GM18498 (cell line): ENCODE measurements at regions not wholly inside any gene's neighbourhood (a gene's known extent, or its start where the extent isn't known, plus 50 kb on each side); places are given as distances from the start of the nearest gene placed in this dataset.
A peak's percentile ranks its signal among the peaks of the same experiment; 100 is the strongest.

Source experiments
- ATAC-seq: cut with Tn5 transposase; IDR thresholded peaks from one replicate; pipeline ENCODE4 v1.9.1; 2021; ENCODE audit warnings: mild to moderate bottlenecking, moderate library complexity; ENCODE audit not compliant: unreplicated experiment

- ATAC-seq: no peak
Measured at GRCh38 chr11:127471662-127472061, 471.1 kb upstream of the KIRREL3 start.

GRCh38 chr11:127470306-127470884 lies 469.8 kb upstream of the KIRREL3 start:
- peak; percentile 64 for ATAC-seq

- ATAC-seq: no peak
Measured at GRCh38 chr11:127464325-127464724, 463.8 kb upstream of the KIRREL3 start.

DNA sequence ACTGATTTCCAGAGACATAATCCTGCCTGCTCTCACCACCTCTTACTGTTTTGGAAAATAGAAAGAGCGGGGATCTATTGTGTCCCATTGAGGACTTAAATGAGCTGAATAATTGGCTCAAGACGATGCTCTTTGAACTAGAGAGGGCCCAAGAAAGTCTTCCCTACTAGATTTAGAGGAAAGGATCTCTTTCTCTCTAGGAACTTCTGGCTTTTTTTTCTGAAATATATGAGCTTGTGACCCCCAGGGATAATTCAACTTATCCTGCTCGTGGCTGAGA lies 461.4 kb upstream of the KIRREL3 start:
- no peak for ATAC-seq

DNA sequence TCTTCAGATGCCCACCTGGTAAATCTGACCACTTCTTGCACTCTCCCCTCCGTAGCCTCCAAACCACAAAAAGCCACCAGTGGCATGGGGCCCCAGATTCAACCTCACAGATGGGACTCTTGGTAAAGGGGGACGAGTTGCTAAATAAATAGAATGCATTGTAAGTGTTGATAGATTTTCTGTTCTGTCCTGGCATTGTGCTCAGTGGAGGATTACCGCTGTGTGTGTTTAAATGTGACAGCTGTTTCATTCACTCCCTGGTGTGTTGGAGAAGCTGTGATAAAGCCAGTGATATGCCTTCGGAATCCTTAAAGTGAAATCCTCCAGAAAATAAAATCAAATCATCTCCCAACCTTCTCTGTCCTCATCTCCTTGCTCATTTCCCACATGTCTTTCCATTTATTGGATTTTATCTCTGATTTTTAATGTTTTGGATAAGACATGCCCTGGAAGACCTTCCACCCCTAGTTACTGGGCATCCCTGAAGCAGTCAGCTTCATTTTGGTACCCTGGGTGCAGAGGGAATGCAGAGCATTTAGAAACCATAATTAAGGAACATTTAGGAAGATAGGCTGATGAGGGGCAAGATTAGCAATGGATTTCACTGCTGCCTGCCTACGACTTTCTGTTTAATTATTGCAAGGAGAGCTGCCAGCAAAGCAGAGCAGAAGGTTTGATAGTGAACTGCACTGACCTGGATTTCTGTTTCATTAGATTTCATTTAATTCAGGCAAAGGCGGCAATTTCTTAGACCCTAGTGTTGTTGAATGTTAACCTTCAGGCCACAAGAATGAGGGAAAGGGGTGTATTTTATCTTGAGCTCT lies 460.9 kb upstream of the KIRREL3 start:
- ATAC-seq: no peak

DNA sequence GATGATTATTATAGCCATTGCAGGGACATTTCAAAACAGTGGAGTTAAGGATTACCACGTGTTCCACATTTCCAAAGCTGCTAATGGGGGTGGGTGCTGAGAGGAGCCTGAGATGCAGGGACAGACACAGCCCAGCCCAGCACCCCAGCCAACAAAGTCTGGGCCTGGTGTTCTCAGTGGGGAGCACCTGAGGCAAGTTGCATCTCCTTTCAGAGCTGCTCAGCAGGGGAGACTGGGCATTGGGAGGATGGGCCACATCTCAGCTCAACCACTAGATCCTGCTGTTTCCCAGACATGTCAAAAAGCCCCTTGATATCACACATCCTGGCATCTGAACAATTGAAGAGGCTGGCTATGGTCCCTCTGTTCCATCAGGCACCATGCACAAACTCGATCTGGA lies 458.0 kb upstream of the KIRREL3 start:
- no peak for ATAC-seq

DNA sequence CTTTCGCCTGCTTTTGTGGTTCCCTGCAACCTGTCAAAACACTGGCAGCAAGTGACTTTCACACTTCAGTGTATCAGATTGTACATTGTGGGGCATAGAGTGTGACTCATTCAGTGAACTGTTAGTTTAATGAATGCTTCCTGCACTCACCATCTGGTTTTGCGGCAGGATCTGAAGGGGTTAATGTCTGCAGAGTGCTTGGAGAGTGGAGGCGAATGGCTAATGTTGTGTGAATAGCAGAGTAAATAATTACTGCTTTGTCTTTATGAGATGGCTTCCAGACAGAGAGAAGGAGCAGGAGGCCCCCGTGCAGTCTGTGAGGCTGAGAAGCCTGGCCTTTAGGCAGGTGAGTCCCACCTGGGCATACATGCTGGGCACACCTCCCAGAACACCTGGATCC lies 454.3 kb upstream of the KIRREL3 start:
- no peak for ATAC-seq

DNA sequence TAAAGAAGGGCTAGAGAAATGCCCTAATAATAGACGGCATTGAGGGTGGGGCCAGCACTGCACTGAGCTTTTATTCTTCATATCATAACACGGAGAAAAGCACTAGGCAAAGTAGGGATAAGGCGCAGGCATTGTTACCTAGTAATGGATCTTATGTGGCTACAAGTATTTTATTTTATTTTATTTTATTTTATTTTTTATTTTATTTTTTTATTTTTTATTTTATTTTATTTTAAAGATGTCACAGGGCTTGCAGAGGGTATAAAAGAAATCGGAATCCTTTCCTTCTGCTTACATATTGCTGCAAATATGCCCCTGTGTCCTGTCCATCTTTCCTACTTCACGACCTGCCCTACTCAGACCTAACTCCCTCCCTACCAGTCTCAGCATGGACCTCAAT lies 452.0 kb upstream of the KIRREL3 start:
- ATAC-seq: no peak

DNA sequence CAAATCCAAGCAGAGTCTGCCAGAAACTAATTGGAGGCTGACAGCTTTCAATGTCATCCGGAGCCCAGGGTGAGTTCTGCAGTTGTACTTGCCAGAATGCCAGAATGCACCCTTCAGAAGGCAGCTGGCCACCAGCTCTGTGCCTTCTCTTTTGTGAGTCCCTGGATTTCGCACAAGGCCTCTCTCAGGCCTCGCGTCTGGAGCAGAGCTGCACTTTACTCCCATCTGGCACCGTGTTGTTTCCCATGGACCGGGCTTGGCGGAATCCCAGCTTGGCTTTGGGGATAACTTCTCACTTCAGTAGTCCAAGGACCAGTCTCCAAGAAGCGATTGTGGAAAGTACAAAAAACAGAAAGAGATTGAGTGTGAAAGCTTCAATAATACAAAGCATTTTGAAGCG lies 451.3 kb upstream of the KIRREL3 start:
- ATAC-seq: no peak

DNA sequence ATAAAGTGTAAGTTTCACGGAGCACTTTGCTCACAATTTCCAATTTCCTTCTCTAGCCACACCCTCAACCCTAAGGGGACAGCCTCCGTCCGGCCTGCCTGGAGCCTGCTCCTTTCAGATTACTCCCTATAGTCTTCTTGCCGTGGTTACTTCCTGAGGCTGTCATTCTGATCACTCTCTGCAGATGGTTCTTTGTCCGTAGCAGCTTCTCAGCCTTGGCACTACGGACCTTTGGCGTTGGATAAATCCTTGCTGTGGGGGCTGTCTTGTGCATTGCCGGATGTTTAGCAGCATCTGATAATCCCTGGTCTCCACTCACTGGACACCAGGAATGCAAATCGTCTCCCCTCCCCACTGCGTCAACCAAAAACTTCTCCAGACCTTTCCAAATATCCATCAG lies 447.5 kb upstream of the KIRREL3 start:
- ATAC-seq: no peak

GRCh38 chr11:127445476-127445875 lies 444.9 kb upstream of the KIRREL3 start:
- no peak for ATAC-seq

GRCh38 chr11:127443297-127443696 lies 442.7 kb upstream of the KIRREL3 start:
- no peak for ATAC-seq

DNA sequence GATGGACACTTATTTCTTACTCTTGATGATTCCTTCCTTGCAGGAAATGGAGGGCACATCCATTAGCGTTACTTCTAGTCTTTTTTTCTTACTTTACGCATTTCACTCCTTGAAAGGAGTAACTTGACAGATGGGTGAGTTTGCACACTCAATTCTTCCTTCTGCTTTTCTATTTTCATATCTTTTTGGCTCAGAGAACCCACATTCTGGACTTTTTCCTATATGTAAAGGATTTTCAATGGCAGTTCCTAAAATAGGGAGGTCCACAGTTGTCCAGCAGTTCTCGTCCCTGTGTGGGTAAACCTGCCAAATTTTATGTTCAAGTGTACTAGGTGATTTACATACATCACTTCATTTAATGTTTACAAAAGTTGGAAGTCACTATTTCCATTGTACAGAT lies 440.0 kb upstream of the KIRREL3 start:
- no peak for ATAC-seq

DNA sequence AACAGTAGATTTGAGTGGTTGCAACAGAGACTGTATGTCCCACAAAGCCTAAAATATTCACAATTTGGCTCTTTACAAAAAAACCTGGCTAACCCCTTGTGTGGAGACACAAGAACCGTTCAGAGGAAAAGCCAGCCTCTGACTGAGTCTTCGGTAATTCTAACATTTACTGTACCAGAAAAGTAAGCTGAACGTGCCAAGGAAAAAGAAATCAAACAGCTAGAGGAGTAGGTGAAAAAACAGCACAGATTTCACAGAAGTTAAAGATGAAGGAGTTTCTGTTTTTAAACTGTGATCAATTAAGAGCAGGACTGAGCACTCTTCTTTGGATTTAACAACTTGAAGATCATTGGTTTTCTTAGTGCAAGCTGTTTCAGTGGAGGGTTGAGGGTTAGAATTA lies 424.7 kb upstream of the KIRREL3 start:
- no peak for ATAC-seq

DNA sequence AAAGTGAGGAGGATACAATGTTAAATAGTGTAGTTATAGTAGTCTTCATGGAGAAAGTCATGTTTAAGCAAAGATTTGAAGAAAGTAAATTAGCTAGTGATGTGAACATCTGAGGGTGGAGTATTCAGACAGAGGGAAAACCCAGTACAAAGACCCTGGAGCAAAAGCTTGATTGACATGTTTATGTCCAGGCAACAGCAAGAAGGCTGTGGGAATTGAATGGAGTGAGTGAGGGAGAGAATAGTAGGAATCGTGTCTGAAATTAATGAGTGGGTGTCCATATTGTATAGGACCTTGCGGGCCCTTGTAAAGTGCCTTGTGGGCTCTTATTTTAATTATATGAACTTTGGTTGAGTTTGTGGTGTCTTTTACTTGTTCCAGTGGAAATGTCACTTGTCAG lies 424.1 kb upstream of the KIRREL3 start:
- ATAC-seq: no peak

GRCh38 chr11:127420139-127420538 lies 419.6 kb upstream of the KIRREL3 start:
- no peak for ATAC-seq

DNA sequence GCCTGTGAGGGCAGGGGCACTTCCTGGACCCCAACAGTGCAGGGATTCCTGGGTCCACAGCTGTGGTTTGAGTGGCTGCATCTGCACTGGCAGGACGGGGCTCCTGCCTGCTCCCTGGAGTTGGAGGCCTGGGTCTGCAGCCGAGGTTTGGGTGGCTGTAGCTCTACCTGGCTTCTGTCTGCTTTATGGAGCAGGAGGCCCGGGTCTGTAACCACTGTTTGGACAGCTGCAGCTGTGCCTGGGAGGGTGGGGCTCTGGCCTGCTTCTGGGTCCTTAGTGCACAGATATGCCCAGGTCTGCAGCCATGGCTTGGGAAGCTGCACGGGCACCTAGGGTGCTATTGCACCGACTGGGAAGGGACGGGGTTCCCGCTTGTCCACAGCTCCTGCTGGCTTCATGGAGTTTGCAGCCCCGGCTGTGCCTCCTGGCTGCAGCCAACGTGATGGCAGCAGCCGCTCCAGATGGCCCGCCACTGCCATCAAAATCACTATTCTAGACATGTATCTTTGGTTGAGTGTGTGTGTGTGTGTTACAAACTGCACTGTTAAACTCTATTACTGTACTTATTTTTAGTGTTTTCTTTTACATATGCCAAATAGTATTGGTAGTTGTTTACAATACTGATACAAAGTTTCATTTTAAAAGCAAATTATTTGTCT lies 412.3 kb upstream of the KIRREL3 start:
- no peak for ATAC-seq

DNA sequence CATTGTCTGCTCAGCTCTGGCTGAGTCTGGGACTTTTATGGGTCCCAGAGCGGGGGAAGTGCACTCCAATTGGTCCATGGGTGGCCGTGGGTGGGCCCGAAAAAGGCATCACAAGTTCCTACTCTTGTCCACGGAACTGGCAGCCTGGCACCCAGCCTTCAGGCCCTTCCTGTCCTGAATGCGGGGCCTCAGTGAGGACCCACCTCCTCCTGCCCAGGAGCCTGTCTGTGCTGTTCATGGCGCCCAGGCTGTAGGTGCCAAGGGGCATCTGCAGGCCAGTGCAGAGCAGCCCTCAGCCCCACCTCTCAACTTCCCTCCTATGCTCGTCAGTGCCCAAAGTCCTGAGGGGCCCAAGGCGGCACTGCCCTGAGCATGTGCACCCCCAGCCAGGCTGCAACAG lies 411.7 kb upstream of the KIRREL3 start:
- no peak for ATAC-seq

DNA sequence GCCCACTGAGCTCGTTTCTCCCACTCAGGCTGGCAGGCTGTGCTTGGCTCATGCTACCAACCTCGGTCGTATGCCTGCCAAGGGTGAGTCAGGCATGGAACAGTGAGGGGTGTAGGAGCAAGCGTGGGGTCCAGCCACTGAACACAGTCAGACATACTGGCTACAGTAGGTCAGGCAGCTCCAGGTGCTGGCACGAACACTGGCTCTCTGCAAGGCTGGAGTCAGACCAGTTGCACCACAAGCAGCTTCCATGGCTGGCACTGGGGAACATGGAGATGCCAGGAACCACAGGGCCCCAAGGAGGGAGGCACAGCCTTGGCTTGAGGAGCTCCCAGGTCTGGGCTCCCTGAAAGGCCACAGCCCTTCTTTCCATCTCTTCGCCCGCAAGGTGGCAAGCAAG lies 410.7 kb upstream of the KIRREL3 start:
- ATAC-seq: no peak

- no peak for ATAC-seq
Measured at GRCh38 chr11:127395034-127395433, 394.5 kb upstream of the KIRREL3 start.

DNA sequence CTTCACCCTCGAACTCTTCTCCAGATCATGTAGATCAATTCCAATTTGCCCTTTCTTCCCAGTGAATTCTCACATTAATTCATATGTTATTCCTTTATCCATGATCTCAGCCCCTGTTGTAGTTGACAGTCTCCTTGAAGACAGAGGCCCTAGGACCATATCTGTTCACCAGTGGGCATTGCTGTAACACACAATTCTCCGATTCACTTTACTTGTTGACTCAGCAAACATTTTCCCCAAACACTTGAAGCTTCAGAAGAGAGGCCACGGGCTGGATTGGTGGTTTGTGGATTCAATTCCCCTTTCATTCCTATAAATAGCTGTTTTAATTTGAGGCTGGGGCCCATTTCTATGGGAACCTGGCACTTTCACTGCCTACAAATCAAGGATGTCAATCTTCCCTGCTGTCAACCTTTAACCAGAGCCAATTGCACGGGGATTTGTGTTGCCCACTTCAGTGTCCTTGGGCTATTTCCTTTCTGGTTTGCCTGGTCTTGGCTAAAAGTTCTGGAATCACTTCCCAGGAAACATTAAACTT lies 393.0 kb upstream of the KIRREL3 start:
- ATAC-seq: no peak

DNA sequence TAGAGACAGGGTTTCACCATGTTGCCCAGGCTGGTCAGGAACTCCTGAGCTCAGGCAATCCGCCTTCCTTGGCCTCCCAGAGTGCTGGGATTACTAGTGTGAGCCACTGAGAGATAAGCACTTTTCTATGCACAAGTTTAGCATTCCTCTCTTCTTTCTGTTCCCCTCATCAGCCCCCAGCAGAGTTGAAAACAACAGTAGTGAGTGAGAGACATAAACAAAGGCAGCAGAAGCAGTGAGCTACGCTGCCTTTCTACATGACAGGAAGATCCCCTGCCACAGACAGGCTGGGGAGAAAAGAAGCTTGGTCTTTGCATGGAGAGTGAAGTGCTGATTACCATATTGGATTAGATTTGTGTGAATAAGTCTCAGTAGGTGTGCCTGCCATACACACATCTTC lies 392.0 kb upstream of the KIRREL3 start:
- no peak for ATAC-seq
